Fibroblast of pulmonary artery (primary cell): ENCODE measurements at regions not wholly inside any gene's neighbourhood (a gene's known extent, or its start where the extent isn't known, plus 50 kb on each side); places are given as distances from the start of the nearest gene placed in this dataset.

Source experiments
- DNase-seq: peaks from one replicate; pipeline ENCODE4 v3.0.0-alpha.2; 2010; ENCODE audit warnings: low read depth
- H3K4me3 ChIP-seq: replicated peaks from 2 replicates; pipeline ENCODE4 v1.5.1; 2011; ENCODE audit warnings: low read depth, mild to moderate bottlenecking, control low read depth, low read length, moderate library complexity
- CTCF ChIP-seq: IDR thresholded peaks from 2 replicates; pipeline ENCODE4 v1.5.1; 2011; ENCODE audit warnings: mild to moderate bottlenecking, control low read depth, low read length, inconsistent platforms; ENCODE audit errors: missing control alignments

- no peak for DNase-seq
- no peak overlapping the region for H3K4me3 ChIP-seq
- no peak for TF ChIP-seq CTCF
Observed at GRCh38 chr1:101081496-101082488, 56.2 kb upstream of the DPH5 start.

GRCh38 chr1:101080859-101081258 lies 55.3 kb upstream of the DPH5 start:
- TF ChIP-seq CTCF = no peak
- H3K4me3 ChIP-seq = no peak overlapping the region
- DNase-seq = no peak

- no peak overlapping the region for H3K4me3 ChIP-seq
- TF ChIP-seq CTCF = no peak
- DNase-seq = no peak
Observed at GRCh38 chr1:101079341-101079740, 53.8 kb upstream of the DPH5 start.

GRCh38 chr1:101077849-101078248 lies 52.3 kb upstream of the DPH5 start:
- H3K4me3 ChIP-seq = no peak overlapping the region
- DNase-seq = no peak
- no peak for TF ChIP-seq CTCF

- TF ChIP-seq CTCF = no peak
- no peak overlapping the region for H3K4me3 ChIP-seq
- no peak for DNase-seq
Observed at GRCh38 chr1:101075926-101076325, 50.3 kb upstream of the DPH5 start.
